ENCODE measurements at regions not wholly inside any gene's neighbourhood (a gene's known extent, or its start where the extent isn't known, plus 50 kb on each side); places are given as distances from the start of the nearest gene placed in this dataset.

- Mint-ChIP-seq H3K36me3 (ENCODE audit: low read depth) (no peaks in the 10 kb centered on the region), H3K27ac (no peak overlapping the region), H3K9me3 (no peaks in the 10 kb centered on the region), H3K4me3 (no peak overlapping the region), H3K4me1 (peaks cover 19% of the 10 kb centered on the region), H3K27me3 (ENCODE audit: insufficient read depth, low read depth, poor library complexity) (no peaks in the 10 kb centered on the region)
- TF ChIP-seq NANOG (IDR thresholded peaks at IDR 0.05; ENCODE audit: borderline replicate concordance) (no peak), ZNF114 (CRISPR knock-in tag; IDR thresholded peaks at IDR 0.05) (no peak), CTCF (conservative IDR thresholded peaks at IDR 0.05; ENCODE audit: low read depth in 2 of 2) (no peak), ETS1 (IDR thresholded peaks at IDR 0.05) (no peak), ZNF331 (CRISPR knock-in tag; IDR thresholded peaks at IDR 0.05; ENCODE audit: low read depth) (no peak), REST (IDR thresholded peaks at IDR 0.05; ENCODE audit: unreplicated experiment) (no peak), EZH2phosphoT487 (IDR thresholded peaks at IDR 0.05; ENCODE audit: unreplicated experiment) (no peak)
- Histone ChIP-seq H2AFZ (0 out of 2 replicates have a peak overlapping the region, but pooled peaks have one; percentile 19), H3K4me3 (no peak overlapping the region), H3K36me3 (ENCODE audit: insufficient read depth) (no peaks in the 10 kb centered on the region), H3F3A (replicated peaks; ENCODE audit: low read depth) (no peaks in the 10 kb centered on the region), H3K4me2 (no peak overlapping the region), H3K79me2 (replicated peaks; ENCODE audit: insufficient read depth) (no peaks in the 10 kb centered on the region), H3K27me3 (ENCODE audit: insufficient read depth) (no peaks in the 10 kb centered on the region), H3K27ac (ENCODE audit: low read depth) (peak overlapping the region; percentile 11; the same call in 1 of the 2 replicates), H4K20me1 (replicated peaks; ENCODE audit: insufficient read depth) (no peaks in the 10 kb centered on the region), H3K9me2 (ENCODE audit: insufficient read depth) (peaks cover 4% of the 10 kb centered on the region; the same call in 1 of the 2 replicates), H3K4me1 (ENCODE audit: insufficient read depth) (peaks cover 19% of the 10 kb centered on the region)
- peak; percentile 14 for DNase-seq (ENCODE audit: low spot score)
- ATAC-seq, result no peak
Observed at GRCh38 chr3:31166249-31166885, 271.9 kb upstream of the GADL1 start.

- no peaks in the 10 kb centered on the region for H3K36me3 Mint-ChIP-seq (ENCODE audit: low read depth)
- no peaks in the 10 kb centered on the region for H3K27me3 ChIP-seq (ENCODE audit: insufficient read depth)
- no peaks in the 10 kb centered on the region for H3K9me3 Mint-ChIP-seq
- H2AFZ ChIP-seq, result no peak overlapping the region
- H3K4me1 ChIP-seq (ENCODE audit: insufficient read depth), result peaks cover 19% of the 10 kb centered on the region
- no peak overlapping the region for H3K4me3 ChIP-seq
- no peak overlapping the region for H3K4me2 ChIP-seq
- H3K79me2 ChIP-seq (replicated peaks; ENCODE audit: insufficient read depth), result no peaks in the 10 kb centered on the region
- H4K20me1 ChIP-seq (replicated peaks; ENCODE audit: insufficient read depth), result no peaks in the 10 kb centered on the region
- H3K9me2 ChIP-seq (ENCODE audit: insufficient read depth), result peaks cover 4% of the 10 kb centered on the region; the same call in 1 of the 2 replicates
- H3K27ac ChIP-seq (ENCODE audit: low read depth), result no peak overlapping the region
- no peak overlapping the region for H3K27ac Mint-ChIP-seq
- ATAC-seq, result no peak
- H3F3A ChIP-seq (replicated peaks; ENCODE audit: low read depth), result no peaks in the 10 kb centered on the region
- no peak for DNase-seq (ENCODE audit: low spot score)
- no peak overlapping the region for H3K4me3 Mint-ChIP-seq
- no peaks in the 10 kb centered on the region for H3K36me3 ChIP-seq (ENCODE audit: insufficient read depth)
- H3K4me1 Mint-ChIP-seq, result peaks cover 19% of the 10 kb centered on the region
- H3K27me3 Mint-ChIP-seq (ENCODE audit: insufficient read depth, low read depth, poor library complexity), result no peaks in the 10 kb centered on the region
- TF ChIP-seq CREB1 (CRISPR knock-in tag; IDR thresholded peaks at IDR 0.05; ENCODE audit: low read depth), result no peak
- TF ChIP-seq POLR2AphosphoS5 (IDR thresholded peaks at IDR 0.05; ENCODE audit: low read depth), result no peak
- TF ChIP-seq EZH2 (IDR thresholded peaks at IDR 0.05; ENCODE audit: low read depth, unreplicated experiment), result no peak
- TF ChIP-seq JUNB (IDR thresholded peaks at IDR 0.05; ENCODE audit: unreplicated experiment), result no peak
- TF ChIP-seq ETS1 (IDR thresholded peaks at IDR 0.05), result no peak
- TF ChIP-seq ZNF114 (CRISPR knock-in tag; IDR thresholded peaks at IDR 0.05), result no peak
- no peak for TF ChIP-seq STAT1 (IDR thresholded peaks at IDR 0.05; ENCODE audit: unreplicated experiment)
- TF ChIP-seq NANOG (IDR thresholded peaks at IDR 0.05; ENCODE audit: borderline replicate concordance), result no peak
Observed at GRCh38 chr3:31167666-31168065, 273.2 kb upstream of the GADL1 start.
